Neural progenitor cell (in vitro differentiated cells): ENCODE measurements at regions not wholly inside any gene's neighbourhood (a gene's known extent, or its start where the extent isn't known, plus 50 kb on each side); places are given as distances from the start of the nearest gene placed in this dataset.

Experiments used
- DNase-seq: peaks from one replicate; pipeline ENCODE4 v3.0.0-alpha.2; 2016; ENCODE audit warnings: low spot score
- H2AFZ ChIP-seq: fragments of 200-600 bp; sonication (generic); replicated peaks from 2 replicates; pipeline ENCODE4 v1.6.1; 2016; ENCODE audit warnings: antibody characterized with exemption
- H3F3A ChIP-seq: fragments of 200-600 bp; sonication (generic); 2 replicates; pipeline ENCODE4 v1.6.1; 2016; ENCODE audit warnings: antibody characterized with exemption, low read depth
- H3K27ac ChIP-seq: fragments of 200-600 bp; sonication (generic); 2 replicates; pipeline ENCODE4 v1.5.1; 2016; ENCODE audit warnings: mild to moderate bottlenecking
- H3K27me3 ChIP-seq: fragments of 200-600 bp; sonication (generic); 2 replicates; pipeline ENCODE4 v1.6.1; 2016; ENCODE audit warnings: mild to moderate bottlenecking, moderate library complexity
- H3K36me3 ChIP-seq: fragments of 200-600 bp; sonication (generic); 2 replicates; pipeline ENCODE4 v1.5.1; 2016
- H3K4me1 ChIP-seq: fragments of 200-600 bp; sonication (generic); 2 replicates; pipeline ENCODE4 v1.6.1; 2016; ENCODE audit warnings: mixed run types
- H3K4me2 ChIP-seq: fragments of 200-600 bp; sonication (generic); 2 replicates; pipeline ENCODE4 v1.6.1; 2016
- H3K4me3 ChIP-seq: fragments of 200-600 bp; sonication (generic); 2 replicates; pipeline ENCODE4 v1.5.1; 2016
- H3K79me2 ChIP-seq: fragments of 200-600 bp; sonication (generic); 2 replicates; pipeline ENCODE4 v1.6.1; 2016; ENCODE audit warnings: low read depth
- H3K9ac ChIP-seq: fragments of 200-600 bp; sonication (generic); 2 replicates; pipeline ENCODE4 v1.6.1; 2016
- H3K9me3 ChIP-seq: fragments of 200-600 bp; sonication (generic); 2 replicates; pipeline ENCODE4 v1.5.1; 2016; ENCODE audit warnings: low read depth
- H4K20me1 ChIP-seq: fragments of 200-600 bp; sonication (generic); 2 replicates; pipeline ENCODE4 v1.6.1; 2016; ENCODE audit warnings: low read depth
- H3K27ac Mint-ChIP-seq: 3 replicates; pipeline ENCODE4 v1.8.0; 2021; ENCODE audit warnings: mixed read lengths
- H3K27me3 Mint-ChIP-seq: 2 replicates; pipeline ENCODE4 v1.8.0; 2022; ENCODE audit warnings: low read depth, mild to moderate bottlenecking, inconsistent platforms, moderate library complexity, mixed read lengths; ENCODE audit not compliant: insufficient read depth
- H3K36me3 Mint-ChIP-seq: 3 replicates; pipeline ENCODE4 v1.8.0; 2021; ENCODE audit warnings: mixed read lengths
- H3K4me1 Mint-ChIP-seq: 3 replicates; pipeline ENCODE4 v1.8.0; 2021; ENCODE audit warnings: mixed read lengths
- H3K4me3 Mint-ChIP-seq: 3 replicates; pipeline ENCODE4 v1.8.0; 2021; ENCODE audit warnings: mild to moderate bottlenecking, moderate library complexity, mixed read lengths
- H3K9me3 Mint-ChIP-seq: 3 replicates; pipeline ENCODE4 v1.8.0; 2020; ENCODE audit warnings: mixed read lengths
- EZH2 ChIP-seq: fragments of 200-600 bp; sonication (generic); IDR thresholded peaks from 2 replicates; pipeline ENCODE4 v1.6.1; 2017; ENCODE audit warnings: antibody characterized with exemption, mild to moderate bottlenecking, moderate library complexity
- EZH2phosphoT487 ChIP-seq: fragments of 200-600 bp; sonication (generic); IDR thresholded peaks from 2 replicates; pipeline ENCODE4 v1.6.1; 2017; ENCODE audit warnings: antibody characterized with exemption
- TF ChIP-seq, protein P1 (sequence below): fragments of 200-600 bp; sonication (generic); IDR thresholded peaks from 2 replicates; pipeline ENCODE4 v1.5.1; 2017; ENCODE audit warnings: antibody characterized with exemption, mild to moderate bottlenecking

DNA sequence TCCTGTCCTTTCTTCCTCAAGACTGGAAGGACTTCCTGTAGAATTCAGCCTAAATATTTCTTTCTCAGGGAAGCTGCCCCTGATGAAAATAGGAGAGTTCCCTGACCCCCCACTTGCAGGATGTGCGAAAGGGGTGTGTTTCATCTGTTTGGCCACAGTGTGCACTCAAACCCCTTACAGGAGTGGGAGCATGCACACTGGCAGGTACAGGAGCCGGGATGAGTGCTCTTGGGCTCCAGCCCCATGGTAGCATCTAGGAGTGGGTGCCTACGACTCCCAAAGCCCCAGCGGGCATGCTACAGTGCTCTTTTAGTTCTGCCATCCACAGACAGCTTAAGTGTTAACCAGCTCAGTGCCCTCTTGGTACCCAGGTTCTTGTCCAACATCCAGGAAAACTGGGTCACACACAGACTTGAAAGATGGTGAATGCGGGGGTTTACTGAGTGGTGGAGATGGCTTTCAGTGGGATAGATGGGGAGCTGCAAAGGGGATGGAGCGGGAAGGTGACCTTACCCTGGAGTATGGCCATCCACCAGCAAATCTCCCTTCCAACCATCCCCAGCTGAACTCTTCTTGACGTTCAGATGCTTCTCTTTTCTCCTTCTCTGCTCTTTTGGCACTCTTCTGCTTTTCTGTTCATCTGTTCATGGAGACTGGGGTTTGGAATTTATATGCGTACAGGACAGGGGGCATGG lies 295.0 kb upstream of the NCKAP5 start:
- DNase-seq: no peak
- H2AFZ ChIP-seq: no peak overlapping the region
- H3K79me2 ChIP-seq: no peaks in the 10 kb centered on the region
- Mint-ChIP-seq H3K36me3 (no peaks in the 10 kb centered on the region), H3K27ac (no peak overlapping the region), H3K27me3 (peaks cover 3% of the 10 kb centered on the region), H3K9me3 (no peaks in the 10 kb centered on the region), H3K4me3 (no peak overlapping the region), H3K4me1 (peaks cover 11% of the 10 kb centered on the region)
- H3K27ac ChIP-seq: no peak overlapping the region
- no peak overlapping the region for H3K9ac ChIP-seq
- H3K36me3 ChIP-seq: no peaks in the 10 kb centered on the region
- TF ChIP-seq EZH2phosphoT487 (no peak), EZH2 (no peak)
- TF ChIP-seq, protein P1, sequence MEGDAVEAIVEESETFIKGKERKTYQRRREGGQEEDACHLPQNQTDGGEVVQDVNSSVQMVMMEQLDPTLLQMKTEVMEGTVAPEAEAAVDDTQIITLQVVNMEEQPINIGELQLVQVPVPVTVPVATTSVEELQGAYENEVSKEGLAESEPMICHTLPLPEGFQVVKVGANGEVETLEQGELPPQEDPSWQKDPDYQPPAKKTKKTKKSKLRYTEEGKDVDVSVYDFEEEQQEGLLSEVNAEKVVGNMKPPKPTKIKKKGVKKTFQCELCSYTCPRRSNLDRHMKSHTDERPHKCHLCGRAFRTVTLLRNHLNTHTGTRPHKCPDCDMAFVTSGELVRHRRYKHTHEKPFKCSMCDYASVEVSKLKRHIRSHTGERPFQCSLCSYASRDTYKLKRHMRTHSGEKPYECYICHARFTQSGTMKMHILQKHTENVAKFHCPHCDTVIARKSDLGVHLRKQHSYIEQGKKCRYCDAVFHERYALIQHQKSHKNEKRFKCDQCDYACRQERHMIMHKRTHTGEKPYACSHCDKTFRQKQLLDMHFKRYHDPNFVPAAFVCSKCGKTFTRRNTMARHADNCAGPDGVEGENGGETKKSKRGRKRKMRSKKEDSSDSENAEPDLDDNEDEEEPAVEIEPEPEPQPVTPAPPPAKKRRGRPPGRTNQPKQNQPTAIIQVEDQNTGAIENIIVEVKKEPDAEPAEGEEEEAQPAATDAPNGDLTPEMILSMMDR: no peak
- peaks cover 4% of the 10 kb centered on the region for H3F3A ChIP-seq
- no peaks in the 10 kb centered on the region for H4K20me1 ChIP-seq
- no peaks in the 10 kb centered on the region for H3K4me1 ChIP-seq
- no peaks in the 10 kb centered on the region for H3K9me3 ChIP-seq
- no peak overlapping the region for H3K4me2 ChIP-seq
- no peak overlapping the region for H3K4me3 ChIP-seq
- H3K27me3 ChIP-seq: no peaks in the 10 kb centered on the region

DNA sequence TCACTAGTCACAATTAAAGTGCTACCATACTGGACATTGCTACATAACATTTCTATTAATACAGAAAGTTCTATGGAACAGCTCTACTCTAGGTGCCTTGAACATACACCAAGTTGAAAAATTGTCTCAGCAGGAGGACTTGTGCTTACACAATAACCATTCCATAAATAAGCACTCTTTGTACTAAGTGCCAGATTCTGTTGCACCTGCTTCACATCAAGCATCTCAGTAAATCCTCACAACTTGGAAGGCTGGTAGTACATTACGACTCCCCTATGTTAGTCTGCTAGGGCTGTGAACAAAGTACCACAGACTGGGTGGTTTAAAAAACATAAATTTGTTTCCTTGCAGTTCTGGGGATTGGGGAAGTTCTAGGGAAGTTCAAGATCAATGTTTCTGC lies 296.9 kb upstream of the NCKAP5 start:
- H3K4me3 Mint-ChIP-seq: no peak overlapping the region
- no peaks in the 10 kb centered on the region for H3K9me3 Mint-ChIP-seq
- H3K9ac ChIP-seq: no peak overlapping the region
- no peak for DNase-seq
- H3K27me3 Mint-ChIP-seq: no peaks in the 10 kb centered on the region
- no peaks in the 10 kb centered on the region for H3K9me3 ChIP-seq
- no peaks in the 10 kb centered on the region for H4K20me1 ChIP-seq
- H3K79me2 ChIP-seq: no peaks in the 10 kb centered on the region
- H3K4me3 ChIP-seq: no peak overlapping the region
- no peaks in the 10 kb centered on the region for H3K36me3 ChIP-seq
- H3K4me1 Mint-ChIP-seq: no peaks in the 10 kb centered on the region
- no peaks in the 10 kb centered on the region for H3F3A ChIP-seq
- H3K36me3 Mint-ChIP-seq: no peaks in the 10 kb centered on the region
- H3K4me1 ChIP-seq: no peaks in the 10 kb centered on the region
- H3K27ac ChIP-seq: no peak overlapping the region
- H3K27me3 ChIP-seq: no peaks in the 10 kb centered on the region
- no peak overlapping the region for H2AFZ ChIP-seq
- TF ChIP-seq, protein P1: no peak
- TF ChIP-seq EZH2phosphoT487: no peak
- no peak for TF ChIP-seq EZH2
- H3K4me2 ChIP-seq: no peak overlapping the region
- no peak overlapping the region for H3K27ac Mint-ChIP-seq

DNA sequence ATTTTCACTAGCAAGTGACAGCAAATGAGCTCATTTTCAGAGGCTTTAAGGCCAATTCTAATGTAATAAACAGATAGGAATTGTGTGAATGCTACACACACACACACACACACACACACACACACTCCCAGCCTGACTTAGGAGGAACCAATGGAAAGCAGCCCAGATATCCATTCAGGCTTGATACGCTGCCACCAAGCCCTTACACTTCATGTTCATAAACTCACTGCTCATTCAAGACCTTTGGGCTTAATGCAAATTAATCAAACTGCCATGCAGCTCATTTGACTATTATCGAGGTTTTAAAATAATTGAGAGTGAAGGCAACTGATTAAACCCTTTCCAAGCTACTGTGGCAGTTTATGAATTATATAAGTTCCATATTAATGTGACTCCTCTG lies 298.9 kb upstream of the NCKAP5 start:
- no peak overlapping the region for H3K4me2 ChIP-seq
- Mint-ChIP-seq H3K27ac (no peak overlapping the region), H3K4me3 (no peak overlapping the region), H3K36me3 (no peaks in the 10 kb centered on the region), H3K27me3 (peaks cover 2% of the 10 kb centered on the region), H3K9me3 (no peaks in the 10 kb centered on the region), H3K4me1 (no peaks in the 10 kb centered on the region)
- H3K9me3 ChIP-seq: no peaks in the 10 kb centered on the region
- H3K36me3 ChIP-seq: no peaks in the 10 kb centered on the region
- no peaks in the 10 kb centered on the region for H3F3A ChIP-seq
- no peaks in the 10 kb centered on the region for H3K27me3 ChIP-seq
- no peaks in the 10 kb centered on the region for H3K4me1 ChIP-seq
- TF ChIP-seq EZH2 (no peak), EZH2phosphoT487 (no peak)
- TF ChIP-seq, protein P1: no peak
- no peak overlapping the region for H3K27ac ChIP-seq
- no peak overlapping the region for H3K4me3 ChIP-seq
- H3K9ac ChIP-seq: no peak overlapping the region
- H4K20me1 ChIP-seq: no peaks in the 10 kb centered on the region
- DNase-seq: no peak
- no peak overlapping the region for H2AFZ ChIP-seq
- H3K79me2 ChIP-seq: no peaks in the 10 kb centered on the region
